Activated CD4-positive, alpha-beta T cell treated with anti-CD3 and anti-CD28 coated beads, Interleukin-2, amount 10 ng/mL, durations not matched to agents 7 days and 5 days (primary cell): ENCODE measurements at regions not wholly inside any gene's neighbourhood (a gene's known extent, or its start where the extent isn't known, plus 50 kb on each side); places are given as distances from the start of the nearest gene placed in this dataset.
A peak's percentile ranks its signal among the peaks of the same experiment; 100 is the strongest.

Experiments
- CTCF ChIA-PET: fragments of 350-600 bp; sonication (Branson Sonifier 250); formaldehyde crosslinking; loops from one replicate; lab custom pipeline; 2021; ENCODE audit warnings: antibody characterized with exemption; lab: Charles Lee
- POLR2A ChIA-PET: fragments of 350-600 bp; sonication (Branson Sonifier 250); formaldehyde crosslinking; loops from one replicate; lab custom pipeline; 2021; ENCODE audit warnings: antibody characterized with exemption; lab: Charles Lee
- DNase-seq: peaks from one replicate; pipeline ENCODE4 v3.0.0-alpha.2; 2020
- H3K27ac Mint-ChIP-seq: one replicate; pipeline ENCODE4 v1.8.0; 2021; ENCODE audit warnings: mild to moderate bottlenecking, moderate library complexity, mixed read lengths
- H3K27me3 Mint-ChIP-seq: one replicate; pipeline ENCODE4 v1.8.0; 2021; ENCODE audit warnings: mixed read lengths
- H3K36me3 Mint-ChIP-seq: one replicate; pipeline ENCODE4 v1.8.0; 2021; ENCODE audit warnings: low read depth, mixed read lengths
- H3K4me1 Mint-ChIP-seq: one replicate; pipeline ENCODE4 v1.8.0; 2021; ENCODE audit warnings: mixed read lengths
- H3K4me3 Mint-ChIP-seq: one replicate; pipeline ENCODE4 v1.8.0; 2021; ENCODE audit warnings: mild to moderate bottlenecking, moderate library complexity, mixed read lengths
- H3K9me3 Mint-ChIP-seq: one replicate; pipeline ENCODE4 v1.8.0; 2021; ENCODE audit warnings: mixed read lengths

GRCh38 chr10:8473205-8473604 lies 418.7 kb downstream of the GATA3 start:
- Mint-ChIP-seq H3K4me3 (no peak overlapping the region), H3K36me3 (no peaks in the 10 kb centered on the region), H3K27ac (no peak overlapping the region), H3K9me3 (peaks cover 6% of the 10 kb centered on the region), H3K4me1 (no peaks in the 10 kb centered on the region), H3K27me3 (peaks cover 27% of the 10 kb centered on the region)
- ChIA-PET POLR2A (no interaction called here), CTCF (interaction anchor here (0.8 to 1.4 kb wide), 2 partner anchors 18 to 409 kb away, joined by 3 read pairs; no protein-coding TSS in a partner anchor)
- DNase-seq: peak; percentile 51

GRCh38 chr10:8477300-8477699 lies 422.8 kb downstream of the GATA3 start:
- Mint-ChIP-seq H3K9me3 (peaks cover 6% of the 10 kb centered on the region), H3K4me1 (no peaks in the 10 kb centered on the region), H3K27ac (no peak overlapping the region), H3K27me3 (peaks cover 36% of the 10 kb centered on the region), H3K4me3 (no peak overlapping the region), H3K36me3 (no peaks in the 10 kb centered on the region)
- ChIA-PET CTCF (no interaction called here), POLR2A (no interaction called here)
- no peak for DNase-seq

GRCh38 chr10:8481718-8482504 lies 427.4 kb downstream of the GATA3 start:
- CTCF ChIA-PET: interaction anchor here (0.7 to 1.0 kb wide), 2 partner anchors 10 to 55 kb away, joined by 3 read pairs; no protein-coding TSS in a partner anchor
- H3K27ac Mint-ChIP-seq: no peak overlapping the region
- no peak overlapping the region for H3K4me3 Mint-ChIP-seq
- H3K27me3 Mint-ChIP-seq: peaks cover 30% of the 10 kb centered on the region
- POLR2A ChIA-PET: no interaction called here
- DNase-seq: no peak
- H3K36me3 Mint-ChIP-seq: no peaks in the 10 kb centered on the region
- H3K4me1 Mint-ChIP-seq: no peaks in the 10 kb centered on the region
- peaks cover 6% of the 10 kb centered on the region for H3K9me3 Mint-ChIP-seq

GRCh38 chr10:8485032-8485431 lies 430.5 kb downstream of the GATA3 start:
- Mint-ChIP-seq H3K9me3 (no peaks in the 10 kb centered on the region), H3K4me1 (no peaks in the 10 kb centered on the region), H3K27me3 (peaks cover 24% of the 10 kb centered on the region), H3K27ac (no peak overlapping the region), H3K36me3 (no peaks in the 10 kb centered on the region), H3K4me3 (no peak overlapping the region)
- ChIA-PET POLR2A (interaction anchor here (0.6 kb wide), 1 partner anchor 421 kb away, joined by 8 read pairs; no protein-coding TSS in a partner anchor), CTCF (no interaction called here)
- no peak for DNase-seq

- CTCF ChIA-PET: no interaction called here
Observed at GRCh38 chr10:8487346-8487745, 432.9 kb downstream of the GATA3 start.

GRCh38 chr10:8489232-8489631 lies 434.7 kb downstream of the GATA3 start:
- H3K4me3 Mint-ChIP-seq: no peak overlapping the region
- no peak for DNase-seq
- no peaks in the 10 kb centered on the region for H3K4me1 Mint-ChIP-seq
- H3K27me3 Mint-ChIP-seq: peaks cover 12% of the 10 kb centered on the region
- CTCF ChIA-PET: interaction anchor here (1.4 kb wide), 1 partner anchor 14 kb away, joined by 3 read pairs; no protein-coding TSS in a partner anchor
- H3K36me3 Mint-ChIP-seq: no peaks in the 10 kb centered on the region
- H3K27ac Mint-ChIP-seq: no peak overlapping the region
- no peaks in the 10 kb centered on the region for H3K9me3 Mint-ChIP-seq
- POLR2A ChIA-PET: no interaction called here

More at GRCh38 chr10:8487346-8487745, 432.9 kb downstream of the GATA3 start:
- H3K9me3 Mint-ChIP-seq: no peaks in the 10 kb centered on the region
- H3K4me1 Mint-ChIP-seq: no peaks in the 10 kb centered on the region
- no peak for DNase-seq
- no peaks in the 10 kb centered on the region for H3K36me3 Mint-ChIP-seq
- no peak overlapping the region for H3K27ac Mint-ChIP-seq
- POLR2A ChIA-PET: no interaction called here
- no peak overlapping the region for H3K4me3 Mint-ChIP-seq
- H3K27me3 Mint-ChIP-seq: peaks cover 16% of the 10 kb centered on the region

GRCh38 chr10:8489823-8490222 lies 435.3 kb downstream of the GATA3 start:
- CTCF ChIA-PET: interaction anchor here (1.4 kb wide), 1 partner anchor 14 kb away, joined by 3 read pairs; no protein-coding TSS in a partner anchor
- no peak overlapping the region for H3K27ac Mint-ChIP-seq
- POLR2A ChIA-PET: no interaction called here
- peaks cover 16% of the 10 kb centered on the region for H3K27me3 Mint-ChIP-seq
- DNase-seq: no peak
- H3K36me3 Mint-ChIP-seq: no peaks in the 10 kb centered on the region
- no peak overlapping the region for H3K4me3 Mint-ChIP-seq
- H3K4me1 Mint-ChIP-seq: no peaks in the 10 kb centered on the region
- no peaks in the 10 kb centered on the region for H3K9me3 Mint-ChIP-seq

- ChIA-PET POLR2A (no interaction called here), CTCF (interaction anchor here (0.6 to 0.9 kb wide), 2 partner anchors 465 to 812 kb away, joined by 3 read pairs; no protein-coding TSS in a partner anchor)
- H3K4me1 Mint-ChIP-seq: peaks cover 9% of the 10 kb centered on the region
- peaks cover 11% of the 10 kb centered on the region for H3K9me3 Mint-ChIP-seq
- H3K4me3 Mint-ChIP-seq: no peak overlapping the region
- peaks cover 9% of the 10 kb centered on the region for H3K27me3 Mint-ChIP-seq
- no peak overlapping the region for H3K27ac Mint-ChIP-seq
- no peaks in the 10 kb centered on the region for H3K36me3 Mint-ChIP-seq
- DNase-seq: no peak
Observed at GRCh38 chr10:8498290-8498689, 443.8 kb downstream of the GATA3 start.

- H3K27me3 Mint-ChIP-seq: peaks cover 9% of the 10 kb centered on the region
- H3K9me3 Mint-ChIP-seq: peaks cover 11% of the 10 kb centered on the region
Observed at GRCh38 chr10:8498881-8499280, 444.4 kb downstream of the GATA3 start.

GRCh38 chr10:8499312-8499711 lies 444.8 kb downstream of the GATA3 start:
- peaks cover 11% of the 10 kb centered on the region for H3K9me3 Mint-ChIP-seq
- H3K4me1 Mint-ChIP-seq: peaks cover 9% of the 10 kb centered on the region
- POLR2A ChIA-PET: no interaction called here
- H3K27ac Mint-ChIP-seq: no peak overlapping the region
- no peaks in the 10 kb centered on the region for H3K36me3 Mint-ChIP-seq
- peaks cover 9% of the 10 kb centered on the region for H3K27me3 Mint-ChIP-seq
- no peak overlapping the region for H3K4me3 Mint-ChIP-seq
- DNase-seq: no peak
- CTCF ChIA-PET: no interaction called here

More at GRCh38 chr10:8498881-8499280, 444.4 kb downstream of the GATA3 start:
- POLR2A ChIA-PET: no interaction called here
- Mint-ChIP-seq H3K27ac (no peak overlapping the region), H3K36me3 (no peaks in the 10 kb centered on the region), H3K4me3 (no peak overlapping the region), H3K4me1 (peaks cover 9% of the 10 kb centered on the region)
- DNase-seq: no peak
- CTCF ChIA-PET: interaction anchor here (0.6 to 0.9 kb wide), 2 partner anchors 466 to 812 kb away, joined by 3 read pairs; no protein-coding TSS in a partner anchor

GRCh38 chr10:8499752-8500390 lies 445.4 kb downstream of the GATA3 start:
- H3K4me1 Mint-ChIP-seq: peaks cover 9% of the 10 kb centered on the region
- no peaks in the 10 kb centered on the region for H3K36me3 Mint-ChIP-seq
- H3K9me3 Mint-ChIP-seq: peaks cover 11% of the 10 kb centered on the region
- CTCF ChIA-PET: no interaction called here
- H3K4me3 Mint-ChIP-seq: no peak overlapping the region
- peaks cover 7% of the 10 kb centered on the region for H3K27me3 Mint-ChIP-seq
- no peak overlapping the region for H3K27ac Mint-ChIP-seq
- no peak for DNase-seq
- POLR2A ChIA-PET: no interaction called here

GRCh38 chr10:8502573-8502972 lies 448.1 kb downstream of the GATA3 start:
- no peak for DNase-seq
- Mint-ChIP-seq H3K4me1 (peaks cover 9% of the 10 kb centered on the region), H3K27ac (no peak overlapping the region), H3K9me3 (peaks cover 11% of the 10 kb centered on the region), H3K4me3 (no peak overlapping the region), H3K36me3 (no peaks in the 10 kb centered on the region), H3K27me3 (peaks cover 6% of the 10 kb centered on the region)
- ChIA-PET POLR2A (no interaction called here), CTCF (no interaction called here)

- DNase-seq: no peak
Observed at GRCh38 chr10:8504499-8504898, 450.0 kb downstream of the GATA3 start.

More at GRCh38 chr10:8504499-8504898, 450.0 kb downstream of the GATA3 start:
- ChIA-PET POLR2A (no interaction called here), CTCF (interaction anchor here (1.1 kb wide), 1 partner anchor 19 kb away, joined by 3 read pairs; no protein-coding TSS in a partner anchor)
- Mint-ChIP-seq H3K36me3 (no peaks in the 10 kb centered on the region), H3K9me3 (peaks cover under 1% of the 10 kb centered on the region), H3K4me3 (no peak overlapping the region), H3K27ac (no peak overlapping the region), H3K27me3 (peaks cover 12% of the 10 kb centered on the region), H3K4me1 (no peaks in the 10 kb centered on the region)
